H9 (cell line): ENCODE measurements at regions not wholly inside any gene's neighbourhood (a gene's known extent, or its start where the extent isn't known, plus 50 kb on each side); places are given as distances from the start of the nearest gene placed in this dataset.

Experiments
- DNase-seq: peaks from one replicate; pipeline ENCODE4 v3.0.0-alpha.2; 2017
- H2AFZ ChIP-seq: one replicate; pipeline ENCODE4 v1.6.1; 2013; ENCODE audit warnings: mild to moderate bottlenecking, low read length, control low read depth, moderate library complexity
- H2AK5ac ChIP-seq: 2 replicates; pipeline ENCODE4 v1.6.1; 2013; ENCODE audit warnings: low read length, control low read depth, mixed read lengths; ENCODE audit not compliant: insufficient read length
- H2BK120ac ChIP-seq: one replicate; pipeline ENCODE4 v1.6.1; 2013; ENCODE audit warnings: low read depth, mild to moderate bottlenecking, low read length, control low read depth, inconsistent platforms; ENCODE audit not compliant: poor library complexity, severe bottlenecking
- H2BK12ac ChIP-seq: 2 replicates; pipeline ENCODE4 v1.6.1; 2013; ENCODE audit warnings: low read length, control low read depth, mixed read lengths, low read depth; ENCODE audit not compliant: insufficient read length
- H2BK15ac ChIP-seq: 2 replicates; pipeline ENCODE4 v1.6.1; 2013; ENCODE audit warnings: low read depth, low read length, control low read depth
- H2BK20ac ChIP-seq: one replicate; pipeline ENCODE4 v1.6.1; 2013; ENCODE audit warnings: low read depth, mild to moderate bottlenecking, low read length, control low read depth, inconsistent platforms; ENCODE audit not compliant: poor library complexity, severe bottlenecking
- H2BK5ac ChIP-seq: 2 replicates; pipeline ENCODE4 v1.6.1; 2013; ENCODE audit warnings: low read length, control low read depth, mixed read lengths; ENCODE audit not compliant: insufficient read length
- H3K14ac ChIP-seq: 2 replicates; pipeline ENCODE4 v1.6.1; 2013; ENCODE audit warnings: low read length, control low read depth; ENCODE audit not compliant: insufficient read depth
- H3K18ac ChIP-seq: 2 replicates; pipeline ENCODE4 v1.6.1; 2013; ENCODE audit warnings: low read depth, mild to moderate bottlenecking, mixed read lengths, low read length, control low read depth; ENCODE audit not compliant: insufficient read length
- H3K23ac ChIP-seq: 2 replicates; pipeline ENCODE4 v1.6.1; 2013; ENCODE audit warnings: low read length, control low read depth, mixed read lengths, low read depth; ENCODE audit not compliant: insufficient read length
- H3K23me2 ChIP-seq: 2 replicates; pipeline ENCODE4 v1.6.1; 2013; ENCODE audit warnings: low read depth, mild to moderate bottlenecking, mixed read lengths, low read length, control low read depth; ENCODE audit not compliant: insufficient read length, poor library complexity, severe bottlenecking
- H3K27ac ChIP-seq: 2 replicates; pipeline ENCODE4 v1.5.1; 2013; ENCODE audit warnings: low read length, control low read depth, mixed read lengths, low read depth; ENCODE audit not compliant: insufficient read length
- H3K27me3 ChIP-seq: 2 replicates; pipeline ENCODE4 v1.6.1; 2013; ENCODE audit warnings: low read length, control low read depth, inconsistent platforms; ENCODE audit not compliant: insufficient read depth
- H3K4ac ChIP-seq: 2 replicates; pipeline ENCODE4 v1.6.1; 2013; ENCODE audit warnings: low read depth, mild to moderate bottlenecking, control low read depth, inconsistent platforms, low read length, moderate library complexity
- H3K4me1 ChIP-seq: 2 replicates; pipeline ENCODE4 v1.6.1; 2013; ENCODE audit warnings: low read length, control low read depth, inconsistent platforms; ENCODE audit not compliant: insufficient read depth
- H3K4me2 ChIP-seq: 2 replicates; pipeline ENCODE4 v1.6.1; 2013; ENCODE audit warnings: low read length, control low read depth, mixed read lengths; ENCODE audit not compliant: insufficient read length, insufficient read depth
- H3K56ac ChIP-seq: 2 replicates; pipeline ENCODE4 v1.6.1; 2013; ENCODE audit warnings: low read depth, mild to moderate bottlenecking, mixed read lengths, low read length, control low read depth; ENCODE audit not compliant: insufficient read length
- H3K79me1 ChIP-seq: 2 replicates; pipeline ENCODE4 v1.6.1; 2013; ENCODE audit warnings: low read depth, mild to moderate bottlenecking, moderate library complexity, low read length, control low read depth, inconsistent platforms; ENCODE audit not compliant: insufficient read depth, poor library complexity, severe bottlenecking
- H3K79me2 ChIP-seq: 2 replicates; pipeline ENCODE4 v1.6.1; 2013; ENCODE audit warnings: low read length, control low read depth, inconsistent platforms; ENCODE audit not compliant: insufficient read depth
- H3K9ac ChIP-seq: 2 replicates; pipeline ENCODE4 v1.6.1; 2013; ENCODE audit warnings: low read length, control low read depth, mixed read lengths; ENCODE audit not compliant: insufficient read length; ENCODE audit errors: extremely low read depth
- H3K9me3 ChIP-seq: one replicate; pipeline ENCODE4 v1.6.1; 2013; ENCODE audit warnings: low read depth, low read length, inconsistent platforms; ENCODE audit not compliant: control insufficient read depth
- H3T11ph ChIP-seq: one replicate; pipeline ENCODE4 v1.6.1; 2013; ENCODE audit warnings: mild to moderate bottlenecking, low read length, control low read depth, inconsistent platforms
- H4K20me1 ChIP-seq: one replicate; pipeline ENCODE4 v1.6.1; 2013; ENCODE audit not compliant: control insufficient read depth, insufficient read length, insufficient read depth
- H4K5ac ChIP-seq: 2 replicates; pipeline ENCODE4 v1.6.1; 2013; ENCODE audit warnings: low read depth, mild to moderate bottlenecking, mixed read lengths, low read length, control low read depth; ENCODE audit not compliant: insufficient read length
- H4K8ac ChIP-seq: replicated peaks from 2 replicates; pipeline ENCODE4 v1.6.1; 2013; ENCODE audit warnings: low read length, control low read depth, mixed read lengths, low read depth; ENCODE audit not compliant: insufficient read length
- H4K91ac ChIP-seq: 2 replicates; pipeline ENCODE4 v1.6.1; 2013; ENCODE audit warnings: low read depth, mild to moderate bottlenecking, moderate library complexity, mixed read lengths, low read length, control low read depth; ENCODE audit not compliant: insufficient read length
- H3K27ac Mint-ChIP-seq, 3 experiments: 2 replicates in 2 of 3; 3 replicates in 1 of 3; pipeline ENCODE4 v1.8.0; 2020 to 2021; ENCODE audit warnings: mixed read lengths in 3 of 3, mild to moderate bottlenecking in 1 of 3, moderate library complexity in 1 of 3
- H3K27me3 Mint-ChIP-seq: 2 replicates; pipeline ENCODE4 v1.8.0; 2021; ENCODE audit warnings: low read depth, mild to moderate bottlenecking, moderate library complexity, mixed read lengths
- H3K36me3 Mint-ChIP-seq, 3 experiments: 2 replicates in 2 of 3; 3 replicates in 1 of 3; pipeline ENCODE4 v1.8.0; 2020 to 2021; ENCODE audit warnings: low read depth in 3 of 3, mixed read lengths in 3 of 3; ENCODE audit not compliant: insufficient read depth in 1 of 3
- H3K4me1 Mint-ChIP-seq, 2 experiments: 2 replicates each; pipeline ENCODE4 v1.8.0; 2020; ENCODE audit warnings: mixed read lengths in 2 of 2
- H3K4me3 Mint-ChIP-seq, 2 experiments: 2 replicates in 1 of 2; 3 replicates in 1 of 2; pipeline ENCODE4 v1.8.0; 2020 to 2021; ENCODE audit warnings: mild to moderate bottlenecking in 2 of 2, mixed read lengths in 2 of 2, moderate library complexity in 1 of 2
- H3K9me3 Mint-ChIP-seq, 2 experiments: 2 replicates in 1 of 2; 3 replicates in 1 of 2; pipeline ENCODE4 v1.8.0; 2020; ENCODE audit warnings: mild to moderate bottlenecking in 2 of 2, mixed read lengths in 2 of 2, moderate library complexity in 1 of 2
- CTCF ChIP-seq: fragments of 200-600 bp; sonication (generic); conservative IDR thresholded peaks from 3 replicates; pipeline ENCODE4 v1.8.0; 2021; ENCODE audit warnings: antibody characterized with exemption, mild to moderate bottlenecking
- WGBS: extraction: QIAGEN DNeasy Blood & Tissue Kit; methylation state at CpG from one replicate; pipeline ENCODE4 v1.1.7; 2013; ENCODE audit warnings: missing lambda C conversion rate, low lambda C conversion rate, mixed read lengths; ENCODE audit not compliant: insufficient read length; ENCODE audit errors: extremely low coverage; 5-methylcytosine and 5-hydroxymethylcytosine counted together

- H2BK12ac ChIP-seq = no peak overlapping the region
- no peak overlapping the region for H3K27ac ChIP-seq
- no peak overlapping the region for H3K23ac ChIP-seq
- H3K9me3 Mint-ChIP-seq = peaks cover 4 to 5% of the 10 kb centered on the region in 2 experiments; a peak in 2 of 5 replicates
- H4K5ac ChIP-seq = no peak overlapping the region
- no peaks in the 10 kb centered on the region for H3K79me1 ChIP-seq
- no peak overlapping the region for H2BK5ac ChIP-seq
- H3K4me2 ChIP-seq = no peak overlapping the region
- no peak overlapping the region for H2BK20ac ChIP-seq
- H4K20me1 ChIP-seq = no peaks in the 10 kb centered on the region
- no peak overlapping the region for H2BK120ac ChIP-seq
- H3K56ac ChIP-seq = no peak overlapping the region
- H3K27ac Mint-ChIP-seq = peak overlapping the region in 1 of 3 experiments; percentile 83; a peak in 3 of 7 replicates
- no peaks in the 10 kb centered on the region for H3K23me2 ChIP-seq
- no CpG with 5 or more reads among the region's 5 CpGs for WGBS
- no peaks in the 10 kb centered on the region for H3K79me2 ChIP-seq
- no peak overlapping the region for H3K4me3 Mint-ChIP-seq
- H3K27me3 ChIP-seq = no peaks in the 10 kb centered on the region
- no peaks in the 10 kb centered on the region; the same call in 1 of the 2 replicates for H3K4me1 ChIP-seq
- no peak overlapping the region for H3K18ac ChIP-seq
- H2AK5ac ChIP-seq = no peak overlapping the region
- peaks cover 0 to 7% (median 5%) of the 10 kb centered on the region in 3 experiments; a peak in 4 of 7 replicates for H3K36me3 Mint-ChIP-seq
- H3K27me3 Mint-ChIP-seq = no peaks in the 10 kb centered on the region
- no peak overlapping the region for H2AFZ ChIP-seq
- no peak for TF ChIP-seq CTCF
- H3K4me1 Mint-ChIP-seq = peaks cover 16 to 19% of the 10 kb centered on the region in 2 experiments
- no peak overlapping the region for H3K9ac ChIP-seq
- no peak overlapping the region for H3K14ac ChIP-seq
- no peak overlapping the region for H4K91ac ChIP-seq
- no peak overlapping the region for H3T11ph ChIP-seq
- H3K4ac ChIP-seq = no peak overlapping the region
- no peak overlapping the region for H2BK15ac ChIP-seq
- H4K8ac ChIP-seq = no peak overlapping the region
- DNase-seq = no peak
- H3K9me3 ChIP-seq = no peaks in the 10 kb centered on the region
Observed at GRCh38 chr7:12809476-12809875, 122.0 kb downstream of the ARL4A start.
